ENCODE measurements at regions not wholly inside any gene's neighbourhood (a gene's known extent, or its start where the extent isn't known, plus 50 kb on each side); places are given as distances from the start of the nearest gene placed in this dataset.

DNA sequence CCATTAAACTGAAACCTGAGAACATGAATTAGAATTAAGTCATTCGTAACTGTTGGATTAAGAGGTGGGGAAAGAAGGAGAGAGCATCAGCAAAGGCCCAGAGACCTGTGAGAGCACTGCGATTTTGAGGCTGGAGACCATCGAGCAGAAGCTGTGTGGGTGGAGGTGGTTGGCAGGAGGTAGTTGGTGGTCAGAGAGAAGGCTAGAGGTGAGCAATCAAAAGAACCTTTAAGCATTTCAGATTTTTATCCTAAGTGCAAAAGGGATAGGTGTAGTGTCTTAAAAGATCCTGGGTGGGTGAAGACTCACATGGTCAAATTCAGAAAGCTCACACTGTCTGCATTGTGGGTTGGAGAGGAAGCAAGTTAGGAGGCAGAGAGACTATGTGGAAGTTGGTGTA is 65.1 kb upstream of the TEX264 start:
- no peak for TF ChIP-seq NR1H2 (CRISPR knock-in tag; IDR thresholded peaks at IDR 0.05; ENCODE audit: borderline replicate concordance, low read depth)
- TF ChIP-seq ZNF33A (CRISPR knock-in tag; IDR thresholded peaks at IDR 0.05; ENCODE audit: borderline replicate concordance): no peak
- no peak for TF ChIP-seq BRCA1 (CRISPR knock-in tag; IDR thresholded peaks at IDR 0.05)
- TF ChIP-seq POLR2AphosphoS5 (IDR thresholded peaks at IDR 0.05; ENCODE audit: low read depth, low read length): no peak
- no peak for TF ChIP-seq EZH2 (conservative IDR thresholded peaks at IDR 0.05; ENCODE audit: low read depth, low read length)
- no peak for TF ChIP-seq PHF8 (CRISPR knock-in tag; IDR thresholded peaks at IDR 0.05)

Data from HepG2 (cell line).